IgD-negative memory B cell (primary cell): ENCODE measurements at regions not wholly inside any gene's neighbourhood (a gene's known extent, or its start where the extent isn't known, plus 50 kb on each side); places are given as distances from the start of the nearest gene placed in this dataset.

Source experiments
- H3K27ac Mint-ChIP-seq, 3 donors: one replicate each; pipeline ENCODE4 v1.8.0; 2020 to 2022; ENCODE audit warnings: mild to moderate bottlenecking in 3 of 3, mixed read lengths in 3 of 3, moderate library complexity in 1 of 3
- H3K27me3 Mint-ChIP-seq: one replicate; pipeline ENCODE4 v1.8.0; 2021; ENCODE audit warnings: mixed read lengths
- H3K36me3 Mint-ChIP-seq: one replicate; pipeline ENCODE4 v1.8.0; 2020; ENCODE audit warnings: mild to moderate bottlenecking, mixed read lengths
- H3K4me1 Mint-ChIP-seq, 3 donors: one replicate each; pipeline ENCODE4 v1.8.0; 2020 to 2022; ENCODE audit warnings: mixed read lengths in 3 of 3, mild to moderate bottlenecking in 1 of 3
- H3K4me3 Mint-ChIP-seq, 4 donors: one replicate each; pipeline ENCODE4 v1.8.0; 2020 to 2022; ENCODE audit warnings: mild to moderate bottlenecking in 4 of 4, mixed read lengths in 4 of 4, moderate library complexity in 3 of 4
- H3K9me3 Mint-ChIP-seq, 3 donors: one replicate each; pipeline ENCODE4 v1.8.0; 2020 to 2021; ENCODE audit warnings: mixed read lengths in 3 of 3, mild to moderate bottlenecking in 1 of 3

GRCh38 chr14:61122862-61123261 is 141.8 kb downstream of the SLC38A6 start:
- H3K4me1 Mint-ChIP-seq, result peaks cover 7 to 15% (median 11%) of the 10 kb centered on the region in 3 donors
- peaks cover 0 to 5% (median 0%) of the 10 kb centered on the region in 3 donors for H3K9me3 Mint-ChIP-seq
- no peak overlapping the region for H3K27ac Mint-ChIP-seq
- no peak overlapping the region for H3K4me3 Mint-ChIP-seq
- peaks cover 13% of the 10 kb centered on the region for H3K27me3 Mint-ChIP-seq
- peaks cover 3% of the 10 kb centered on the region for H3K36me3 Mint-ChIP-seq

GRCh38 chr14:61121355-61121787 is 140.3 kb downstream of the SLC38A6 start:
- peaks cover 3% of the 10 kb centered on the region for H3K36me3 Mint-ChIP-seq
- H3K4me3 Mint-ChIP-seq, result peak overlapping the region in 3 of 4 donors; percentile 21 to 67 (median 30)
- peaks cover 7 to 15% (median 11%) of the 10 kb centered on the region in 3 donors for H3K4me1 Mint-ChIP-seq
- peak overlapping the region in 2 of 3 donors; percentile 64 to 76 for H3K27ac Mint-ChIP-seq
- peaks cover 0 to 5% (median 1%) of the 10 kb centered on the region in 3 donors for H3K9me3 Mint-ChIP-seq
- peaks cover 7% of the 10 kb centered on the region for H3K27me3 Mint-ChIP-seq

GRCh38 chr14:61120576-61120975 is 139.5 kb downstream of the SLC38A6 start:
- peaks cover 1% of the 10 kb centered on the region for H3K27me3 Mint-ChIP-seq
- H3K4me3 Mint-ChIP-seq, result peak overlapping the region in 3 of 4 donors; percentile 26 to 70 (median 67)
- peaks cover 3% of the 10 kb centered on the region for H3K36me3 Mint-ChIP-seq
- peaks cover 7 to 15% (median 11%) of the 10 kb centered on the region in 3 donors for H3K4me1 Mint-ChIP-seq
- H3K9me3 Mint-ChIP-seq, result peaks cover 0 to 5% (median 1%) of the 10 kb centered on the region in 3 donors
- peak overlapping the region in 1 of 3 donors; percentile 76 for H3K27ac Mint-ChIP-seq

GRCh38 chr14:61119006-61119405 is 138.0 kb downstream of the SLC38A6 start:
- Mint-ChIP-seq H3K9me3 (peaks cover 0 to 18% (median 12%) of the 10 kb centered on the region in 3 donors), H3K4me1 (peaks cover 7 to 15% (median 11%) of the 10 kb centered on the region in 3 donors), H3K4me3 (peak overlapping the region in 1 of 4 donors; percentile 32), H3K27ac (no peak overlapping the region), H3K27me3 (peaks cover 1% of the 10 kb centered on the region), H3K36me3 (no peaks in the 10 kb centered on the region)

- H3K9me3 Mint-ChIP-seq, result peaks cover 0 to 18% (median 12%) of the 10 kb centered on the region in 3 donors
- peaks cover 3% of the 10 kb centered on the region for H3K36me3 Mint-ChIP-seq
- H3K27me3 Mint-ChIP-seq, result peaks cover 1% of the 10 kb centered on the region
- peaks cover 7 to 16% (median 14%) of the 10 kb centered on the region in 3 donors for H3K4me1 Mint-ChIP-seq
- H3K27ac Mint-ChIP-seq, result no peak overlapping the region
- H3K4me3 Mint-ChIP-seq, result no peak overlapping the region
Measured at GRCh38 chr14:61116369-61116768, 135.3 kb downstream of the SLC38A6 start.

- Mint-ChIP-seq H3K27ac (no peak overlapping the region), H3K9me3 (peaks cover 0 to 15% (median 12%) of the 10 kb centered on the region in 3 donors), H3K27me3 (no peaks in the 10 kb centered on the region), H3K36me3 (peaks cover 3% of the 10 kb centered on the region), H3K4me1 (peaks cover 0 to 4% (median 2%) of the 10 kb centered on the region in 3 donors), H3K4me3 (peak overlapping the region in 1 of 4 donors; percentile 45)
Measured at GRCh38 chr14:61113561-61114225, 132.6 kb downstream of the SLC38A6 start.

- peaks cover 0 to 15% (median 12%) of the 10 kb centered on the region in 3 donors for H3K9me3 Mint-ChIP-seq
- peaks cover 2% of the 10 kb centered on the region for H3K27me3 Mint-ChIP-seq
- peaks cover 3% of the 10 kb centered on the region for H3K36me3 Mint-ChIP-seq
- no peak overlapping the region for H3K27ac Mint-ChIP-seq
- H3K4me3 Mint-ChIP-seq, result no peak overlapping the region
- peaks cover 0 to 4% (median 4%) of the 10 kb centered on the region in 3 donors for H3K4me1 Mint-ChIP-seq
Measured at GRCh38 chr14:61112506-61112905, 131.5 kb downstream of the SLC38A6 start.

- Mint-ChIP-seq H3K9me3 (peaks cover 0 to 13% (median 12%) of the 10 kb centered on the region in 3 donors), H3K27ac (no peak overlapping the region), H3K4me3 (no peak overlapping the region), H3K4me1 (peaks cover 0 to 4% (median 4%) of the 10 kb centered on the region in 3 donors), H3K36me3 (peaks cover 3% of the 10 kb centered on the region), H3K27me3 (peaks cover 2% of the 10 kb centered on the region)
Measured at GRCh38 chr14:61111731-61112130, 130.7 kb downstream of the SLC38A6 start.

- H3K36me3 Mint-ChIP-seq, result peaks cover 3% of the 10 kb centered on the region
- peaks cover 0 to 13% (median 12%) of the 10 kb centered on the region in 3 donors for H3K9me3 Mint-ChIP-seq
- no peak overlapping the region for H3K4me3 Mint-ChIP-seq
- H3K27me3 Mint-ChIP-seq, result peaks cover 2% of the 10 kb centered on the region
- peaks cover 0 to 4% (median 4%) of the 10 kb centered on the region in 3 donors for H3K4me1 Mint-ChIP-seq
- H3K27ac Mint-ChIP-seq, result no peak overlapping the region
Measured at GRCh38 chr14:61111209-61111665, 130.2 kb downstream of the SLC38A6 start.

GRCh38 chr14:61110316-61111082 is 129.5 kb downstream of the SLC38A6 start:
- Mint-ChIP-seq H3K9me3 (peaks cover 0 to 13% (median 12%) of the 10 kb centered on the region in 3 donors), H3K27me3 (peaks cover 2% of the 10 kb centered on the region), H3K4me1 (peaks cover 0 to 4% (median 4%) of the 10 kb centered on the region in 3 donors), H3K36me3 (peaks cover 3% of the 10 kb centered on the region), H3K4me3 (no peak overlapping the region), H3K27ac (no peak overlapping the region)

GRCh38 chr14:61109288-61109687 is 128.2 kb downstream of the SLC38A6 start:
- Mint-ChIP-seq H3K27ac (no peak overlapping the region), H3K4me1 (peaks cover under 1 to 6% (median 4%) of the 10 kb centered on the region in 3 donors), H3K4me3 (peak overlapping the region in 1 of 4 donors; percentile 65), H3K9me3 (peaks cover 0 to 3% (median under 1%) of the 10 kb centered on the region in 3 donors), H3K27me3 (peaks cover 2% of the 10 kb centered on the region), H3K36me3 (peaks cover 3% of the 10 kb centered on the region)

GRCh38 chr14:61108496-61109141 is 127.6 kb downstream of the SLC38A6 start:
- Mint-ChIP-seq H3K27ac (no peak overlapping the region), H3K9me3 (peaks cover 0 to 3% (median 0%) of the 10 kb centered on the region in 3 donors), H3K4me3 (peak overlapping the region in 1 of 4 donors; percentile 65), H3K36me3 (peaks cover 3% of the 10 kb centered on the region), H3K4me1 (peaks cover 3 to 7% (median 4%) of the 10 kb centered on the region in 3 donors), H3K27me3 (peaks cover 2% of the 10 kb centered on the region)

- Mint-ChIP-seq H3K4me3 (no peak overlapping the region), H3K27me3 (peaks cover 2% of the 10 kb centered on the region), H3K4me1 (peaks cover 3 to 5% (median 4%) of the 10 kb centered on the region in 3 donors), H3K36me3 (peaks cover 3% of the 10 kb centered on the region), H3K9me3 (peaks cover 0 to 3% (median 0%) of the 10 kb centered on the region in 3 donors), H3K27ac (no peak overlapping the region)
Measured at GRCh38 chr14:61107869-61108493, 126.9 kb downstream of the SLC38A6 start.

GRCh38 chr14:61106959-61107641 is 126.1 kb downstream of the SLC38A6 start:
- H3K36me3 Mint-ChIP-seq, result peaks cover 1% of the 10 kb centered on the region
- H3K4me1 Mint-ChIP-seq, result peaks cover 7 to 11% (median 7%) of the 10 kb centered on the region in 3 donors
- no peak overlapping the region for H3K4me3 Mint-ChIP-seq
- H3K27me3 Mint-ChIP-seq, result peaks cover 2% of the 10 kb centered on the region
- no peak overlapping the region for H3K27ac Mint-ChIP-seq
- H3K9me3 Mint-ChIP-seq, result peaks cover 0 to 3% (median 0%) of the 10 kb centered on the region in 3 donors
